ENCODE measurements at regions not wholly inside any gene's neighbourhood (a gene's known extent, or its start where the extent isn't known, plus 50 kb on each side); places are given as distances from the start of the nearest gene placed in this dataset.

DNA sequence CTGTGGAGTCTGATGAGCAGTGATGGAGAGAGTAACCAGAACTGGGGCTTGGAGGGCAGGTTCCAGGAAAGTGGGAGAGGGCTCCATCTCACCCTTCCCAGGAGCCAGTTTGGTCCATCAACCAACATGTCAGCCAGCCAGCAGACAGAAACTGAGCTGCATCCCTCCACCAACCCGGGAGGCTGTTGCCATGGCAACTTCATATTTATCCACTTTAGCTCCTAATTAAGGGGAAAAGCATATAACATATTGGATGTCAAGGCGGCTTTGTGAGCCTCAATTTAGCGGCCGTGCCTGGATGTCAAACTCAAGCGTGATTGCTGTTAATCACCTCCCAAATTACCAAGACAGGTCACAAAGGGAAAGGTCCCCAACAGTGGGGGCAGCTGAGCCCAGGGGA, 81.5 kb upstream of the ARAP3 start:
- TF ChIP-seq, protein P1, sequence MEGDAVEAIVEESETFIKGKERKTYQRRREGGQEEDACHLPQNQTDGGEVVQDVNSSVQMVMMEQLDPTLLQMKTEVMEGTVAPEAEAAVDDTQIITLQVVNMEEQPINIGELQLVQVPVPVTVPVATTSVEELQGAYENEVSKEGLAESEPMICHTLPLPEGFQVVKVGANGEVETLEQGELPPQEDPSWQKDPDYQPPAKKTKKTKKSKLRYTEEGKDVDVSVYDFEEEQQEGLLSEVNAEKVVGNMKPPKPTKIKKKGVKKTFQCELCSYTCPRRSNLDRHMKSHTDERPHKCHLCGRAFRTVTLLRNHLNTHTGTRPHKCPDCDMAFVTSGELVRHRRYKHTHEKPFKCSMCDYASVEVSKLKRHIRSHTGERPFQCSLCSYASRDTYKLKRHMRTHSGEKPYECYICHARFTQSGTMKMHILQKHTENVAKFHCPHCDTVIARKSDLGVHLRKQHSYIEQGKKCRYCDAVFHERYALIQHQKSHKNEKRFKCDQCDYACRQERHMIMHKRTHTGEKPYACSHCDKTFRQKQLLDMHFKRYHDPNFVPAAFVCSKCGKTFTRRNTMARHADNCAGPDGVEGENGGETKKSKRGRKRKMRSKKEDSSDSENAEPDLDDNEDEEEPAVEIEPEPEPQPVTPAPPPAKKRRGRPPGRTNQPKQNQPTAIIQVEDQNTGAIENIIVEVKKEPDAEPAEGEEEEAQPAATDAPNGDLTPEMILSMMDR (IDR thresholded peaks at IDR 0.05): no peak
- TF ChIP-seq POLR2A (IDR thresholded peaks at IDR 0.05) (no peak), POLR2AphosphoS5 (IDR thresholded peaks at IDR 0.05) (no peak), EP300 (IDR thresholded peaks at IDR 0.05) (no peak)
